Panc1 (cell line): ENCODE measurements at regions not wholly inside any gene's neighbourhood (a gene's known extent, or its start where the extent isn't known, plus 50 kb on each side); places are given as distances from the start of the nearest gene placed in this dataset.

ENCODE experiments used
- ATAC-seq: fragments of 200-7000 bp; cut with Tn5 transposase; 2 replicates; pipeline ENCODE4 v1.9.1; 2020; ENCODE audit warnings: mild to moderate bottlenecking, moderate library complexity
- BruUV-seq: library from RNA; stranded (reverse); fragments of 400-500 nt; replicated peaks from 2 replicates; lab custom pipeline; 2021; lab: Mats Ljungman, UMichigan
- CTCF ChIA-PET: fragments of 300-600 bp; sonication (Branson Sonifier 250); formaldehyde crosslinking; loops from one replicate; lab custom pipeline; 2022; ENCODE audit warnings: antibody characterized with exemption; lab: Charles Lee
- POLR2A ChIA-PET: fragments of 300-600 bp; sonication (Branson Sonifier 250); formaldehyde crosslinking; loops from one replicate; lab custom pipeline; 2022; ENCODE audit warnings: antibody characterized with exemption; lab: Charles Lee
- DNase-seq: peaks from one replicate; pipeline ENCODE4 v3.0.0-alpha.2; 2010; ENCODE audit warnings: low read depth, low spot score
- H3K27ac ChIP-seq: 2 replicates; pipeline ENCODE4 v1.5.1; 2011; ENCODE audit warnings: mild to moderate bottlenecking, low read length, inconsistent platforms
- H3K27me3 ChIP-seq: fragments of 200-500 bp; sonication (Bioruptor generic); 2 replicates; pipeline ENCODE4 v1.6.0; 2014; ENCODE audit warnings: low read length, inconsistent platforms; ENCODE audit not compliant: control insufficient read depth, insufficient read depth
- H3K36me3 ChIP-seq: fragments of 200-500 bp; sonication (Bioruptor generic); 2 replicates; pipeline ENCODE4 v1.5.1; 2014; ENCODE audit warnings: inconsistent platforms, mild to moderate bottlenecking, low read length, moderate library complexity; ENCODE audit not compliant: control insufficient read depth, insufficient read depth
- H3K4me1 ChIP-seq: 2 replicates; pipeline ENCODE4 v1.5.1; 2011; ENCODE audit warnings: inconsistent platforms, mild to moderate bottlenecking, low read length, moderate library complexity; ENCODE audit not compliant: control insufficient read depth, insufficient read depth
- H3K4me3 ChIP-seq, 2 experiments: 2 replicates each; pipeline ENCODE4 v1.5.1; 2011 to 2012; ENCODE audit warnings: low read depth in 2 of 2, low read length in 2 of 2, mild to moderate bottlenecking in 2 of 2, inconsistent platforms in 1 of 2, moderate library complexity in 1 of 2
- H3K9me3 ChIP-seq: fragments of 200-500 bp; sonication (Bioruptor generic); 2 replicates; pipeline ENCODE4 v1.5.1; 2014; ENCODE audit warnings: low read depth, mild to moderate bottlenecking, inconsistent platforms, low read length, moderate library complexity; ENCODE audit not compliant: control insufficient read depth, insufficient read depth
- CTCF ChIP-seq: fragments of 450-650 bp; IDR thresholded peaks from 2 replicates; pipeline ENCODE4 v1.5.1; 2017; ENCODE audit warnings: mild to moderate bottlenecking
- POLR2AphosphoS5 ChIP-seq: IDR thresholded peaks from 2 replicates; pipeline ENCODE4 v1.6.1; 2012; ENCODE audit warnings: mild to moderate bottlenecking, low read depth, low read length, moderate library complexity
- SIN3A ChIP-seq: IDR thresholded peaks from 2 replicates; pipeline ENCODE4 v1.6.1; 2012; ENCODE audit warnings: low read depth, mild to moderate bottlenecking, low read length, moderate library complexity, borderline replicate concordance; ENCODE audit not compliant: insufficient read depth
- TCF7L2 ChIP-seq: IDR thresholded peaks from 2 replicates; pipeline ENCODE4 v1.6.1; 2011; ENCODE audit warnings: mild to moderate bottlenecking, low read depth, low read length, inconsistent platforms
- in situ Hi-C: cut with HindIII; loops from 2 replicates; pipeline ENCODE4 v1.10.0; 2016; ENCODE audit warnings: low sequenced_read_pairs, low pct_unique_long_range_greater_than_20kb
- intact Hi-C: fragments of 100-400 bp; cut with micrococcal nuclease; formaldehyde crosslinking; loops from one replicate; pipeline ENCODE4 v1.10.0; 2022; ENCODE audit not compliant: unreplicated experiment
- TF ChIP-seq, protein P1 (sequence below), 2 experiments: IDR thresholded peaks; 2 replicates each; pipeline ENCODE4 v1.6.1; 2011 to 2012; ENCODE audit warnings: low read depth in 2 of 2, control low read depth in 1 of 2, low read length in 1 of 2, mild to moderate bottlenecking in 1 of 2, moderate library complexity in 1 of 2; ENCODE audit not compliant: insufficient read depth in 1 of 2

DNA sequence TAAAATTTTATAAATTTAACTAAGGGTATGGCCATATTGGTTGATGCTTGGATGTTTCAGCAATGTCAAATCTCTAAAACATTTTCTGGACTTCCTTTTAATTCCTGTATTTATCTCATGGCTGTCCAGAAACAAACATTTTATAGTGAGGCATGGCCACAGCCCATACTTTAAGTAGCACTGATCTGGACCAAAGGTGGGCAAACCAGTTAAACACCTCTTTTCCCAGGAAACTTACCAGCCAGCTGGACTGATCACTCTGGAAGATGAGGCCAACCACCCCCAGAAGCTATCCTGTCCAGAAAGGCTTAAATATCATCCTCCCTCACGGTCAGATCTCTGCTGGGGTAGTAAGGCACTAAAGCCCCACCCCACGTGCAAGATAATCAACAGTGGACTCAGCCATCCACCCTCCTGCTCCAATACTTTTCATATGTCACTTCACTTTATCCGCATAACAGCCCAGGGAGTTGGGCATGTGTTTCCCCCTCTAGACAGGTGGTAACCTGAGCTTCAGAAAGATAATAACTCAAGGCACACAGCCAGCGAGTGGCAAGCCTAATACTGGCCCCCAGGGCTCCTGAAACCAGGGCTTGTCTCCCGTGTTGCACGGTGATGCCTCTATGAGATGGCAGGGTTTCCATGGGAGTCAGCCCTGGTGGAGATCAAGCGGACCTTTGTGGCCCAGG lies 120.5 kb upstream of the NGF start:
- CTCF ChIA-PET, result no interaction called here
- Histone ChIP-seq H3K4me3 (no peak overlapping the region), H3K27me3 (no peaks in the 10 kb centered on the region), H3K4me1 (no peaks in the 10 kb centered on the region), H3K27ac (no peak overlapping the region), H3K36me3 (no peaks in the 10 kb centered on the region), H3K9me3 (no peaks in the 10 kb centered on the region)
- no peak for TF ChIP-seq SIN3A
- TF ChIP-seq, protein P1, sequence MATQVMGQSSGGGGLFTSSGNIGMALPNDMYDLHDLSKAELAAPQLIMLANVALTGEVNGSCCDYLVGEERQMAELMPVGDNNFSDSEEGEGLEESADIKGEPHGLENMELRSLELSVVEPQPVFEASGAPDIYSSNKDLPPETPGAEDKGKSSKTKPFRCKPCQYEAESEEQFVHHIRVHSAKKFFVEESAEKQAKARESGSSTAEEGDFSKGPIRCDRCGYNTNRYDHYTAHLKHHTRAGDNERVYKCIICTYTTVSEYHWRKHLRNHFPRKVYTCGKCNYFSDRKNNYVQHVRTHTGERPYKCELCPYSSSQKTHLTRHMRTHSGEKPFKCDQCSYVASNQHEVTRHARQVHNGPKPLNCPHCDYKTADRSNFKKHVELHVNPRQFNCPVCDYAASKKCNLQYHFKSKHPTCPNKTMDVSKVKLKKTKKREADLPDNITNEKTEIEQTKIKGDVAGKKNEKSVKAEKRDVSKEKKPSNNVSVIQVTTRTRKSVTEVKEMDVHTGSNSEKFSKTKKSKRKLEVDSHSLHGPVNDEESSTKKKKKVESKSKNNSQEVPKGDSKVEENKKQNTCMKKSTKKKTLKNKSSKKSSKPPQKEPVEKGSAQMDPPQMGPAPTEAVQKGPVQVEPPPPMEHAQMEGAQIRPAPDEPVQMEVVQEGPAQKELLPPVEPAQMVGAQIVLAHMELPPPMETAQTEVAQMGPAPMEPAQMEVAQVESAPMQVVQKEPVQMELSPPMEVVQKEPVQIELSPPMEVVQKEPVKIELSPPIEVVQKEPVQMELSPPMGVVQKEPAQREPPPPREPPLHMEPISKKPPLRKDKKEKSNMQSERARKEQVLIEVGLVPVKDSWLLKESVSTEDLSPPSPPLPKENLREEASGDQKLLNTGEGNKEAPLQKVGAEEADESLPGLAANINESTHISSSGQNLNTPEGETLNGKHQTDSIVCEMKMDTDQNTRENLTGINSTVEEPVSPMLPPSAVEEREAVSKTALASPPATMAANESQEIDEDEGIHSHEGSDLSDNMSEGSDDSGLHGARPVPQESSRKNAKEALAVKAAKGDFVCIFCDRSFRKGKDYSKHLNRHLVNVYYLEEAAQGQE (IDR thresholded peaks at IDR 0.05; ENCODE audit: insufficient read depth in 1 of 2, low read depth in 2 of 2, low read length in 1 of 2), result no peak
- TF ChIP-seq TCF7L2, result no peak
- no peak for TF ChIP-seq CTCF
- TF ChIP-seq POLR2AphosphoS5, result no peak
- no peak for ATAC-seq
- no peak for DNase-seq
- POLR2A ChIA-PET, result no interaction called here
- no TSS peak for BruUV-seq
- in situ Hi-C loops, result no loop called here
- intact Hi-C loops, result no loop called here

DNA sequence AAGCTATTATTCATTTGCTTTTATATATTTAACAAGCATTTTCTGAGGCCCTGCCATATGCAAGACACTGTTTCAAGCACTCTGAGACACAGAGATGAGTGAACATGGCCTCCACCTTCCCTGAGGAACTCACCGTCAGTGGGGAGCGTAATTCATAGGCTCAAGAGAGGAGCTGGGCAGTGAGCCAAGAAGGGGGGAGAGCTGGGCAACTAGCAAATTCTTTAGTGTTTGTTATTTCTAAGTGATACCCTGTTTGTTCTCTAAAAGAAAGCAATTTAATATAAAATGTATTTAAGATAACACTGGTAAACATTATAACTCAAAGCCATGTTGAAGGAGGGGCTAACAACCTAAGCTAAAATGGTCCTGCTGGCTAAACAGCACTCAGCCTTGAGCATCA lies 119.2 kb upstream of the NGF start:
- in situ Hi-C loops, result no loop called here
- no peak for DNase-seq
- intact Hi-C loops, result no loop called here
- Histone ChIP-seq H3K4me3 (no peak overlapping the region), H3K4me1 (no peaks in the 10 kb centered on the region), H3K27ac (no peak overlapping the region), H3K36me3 (no peaks in the 10 kb centered on the region), H3K9me3 (no peaks in the 10 kb centered on the region), H3K27me3 (no peaks in the 10 kb centered on the region)
- ChIA-PET CTCF (no interaction called here), POLR2A (no interaction called here)
- no peak for ATAC-seq
- TF ChIP-seq POLR2AphosphoS5 (no peak), CTCF (no peak), SIN3A (no peak), TCF7L2 (no peak)
- TF ChIP-seq, protein P1 (IDR thresholded peaks at IDR 0.05; ENCODE audit: insufficient read depth in 1 of 2, low read depth in 2 of 2, low read length in 1 of 2), result no peak
- no TSS peak for BruUV-seq
